GM10266 (cell line): ENCODE measurements at regions not wholly inside any gene's neighbourhood (a gene's known extent, or its start where the extent isn't known, plus 50 kb on each side); places are given as distances from the start of the nearest gene placed in this dataset.

Experiments
- DNase-seq: peaks from one replicate; pipeline ENCODE4 v3.0.0; 2012; ENCODE audit errors: extremely low spot score
- CTCF ChIP-seq: IDR thresholded peaks from 2 replicates; pipeline ENCODE4 v1.5.1; 2012; ENCODE audit warnings: mild to moderate bottlenecking, low read depth; ENCODE audit not compliant: control insufficient read depth, insufficient read depth; ENCODE audit errors: missing control alignments

- DNase-seq = no peak
Observed at GRCh38 chr15:45773149-45773548, 138.3 kb downstream of the SQOR start.

GRCh38 chr15:45776772-45777171, 141.9 kb downstream of the SQOR start:
- TF ChIP-seq CTCF = no peak
- DNase-seq = no peak

More at GRCh38 chr15:45773149-45773548, 138.3 kb downstream of the SQOR start:
- no peak for TF ChIP-seq CTCF

GRCh38 chr15:45777781-45778180, 143.0 kb downstream of the SQOR start:
- TF ChIP-seq CTCF = no peak
- DNase-seq = no peak

- TF ChIP-seq CTCF = no peak
- no peak for DNase-seq
Observed at GRCh38 chr15:45780352-45780751, 145.5 kb downstream of the SQOR start.

- no peak for DNase-seq
- no peak for TF ChIP-seq CTCF
Observed at GRCh38 chr15:45784656-45785055, 149.8 kb downstream of the SQOR start.

- no peak for TF ChIP-seq CTCF
- DNase-seq = no peak
Observed at GRCh38 chr15:45785897-45786296, 151.1 kb downstream of the SQOR start.

GRCh38 chr15:45790325-45790943, 155.6 kb downstream of the SQOR start:
- DNase-seq = peak; percentile 30
- TF ChIP-seq CTCF = peak; percentile 51
